ENCODE measurements at regions not wholly inside any gene's neighbourhood (a gene's known extent, or its start where the extent isn't known, plus 50 kb on each side); places are given as distances from the start of the nearest gene placed in this dataset.

DNA sequence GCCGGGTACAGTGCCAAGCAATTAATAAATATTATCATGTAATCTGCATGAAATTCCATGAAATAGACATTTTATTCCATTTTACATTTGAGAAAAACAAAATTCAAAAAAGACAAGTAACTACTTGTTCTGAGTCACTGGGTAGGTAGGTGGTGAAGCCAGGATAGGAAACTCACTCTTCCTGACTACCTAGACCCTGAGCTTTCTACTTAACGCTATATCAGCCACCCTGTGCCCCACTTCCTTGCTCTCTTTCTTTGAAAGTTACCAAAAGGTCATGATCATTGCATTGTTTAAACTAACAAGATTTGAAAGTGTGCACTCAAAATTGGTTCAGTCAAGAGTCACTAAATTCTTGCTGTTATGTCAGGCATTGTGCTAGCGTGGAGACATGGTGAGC lies 235.7 kb downstream of the CD83 start:
- no peak for DNase-seq (ENCODE audit: low read depth in 2 of 2)
- H3K27ac ChIP-seq (ENCODE audit: insufficient read depth, low read length), result no peak overlapping the region
- H3K36me3 ChIP-seq (ENCODE audit: control insufficient read depth, insufficient read depth, low read length), result no peaks in the 10 kb centered on the region
- TF ChIP-seq, protein P1, sequence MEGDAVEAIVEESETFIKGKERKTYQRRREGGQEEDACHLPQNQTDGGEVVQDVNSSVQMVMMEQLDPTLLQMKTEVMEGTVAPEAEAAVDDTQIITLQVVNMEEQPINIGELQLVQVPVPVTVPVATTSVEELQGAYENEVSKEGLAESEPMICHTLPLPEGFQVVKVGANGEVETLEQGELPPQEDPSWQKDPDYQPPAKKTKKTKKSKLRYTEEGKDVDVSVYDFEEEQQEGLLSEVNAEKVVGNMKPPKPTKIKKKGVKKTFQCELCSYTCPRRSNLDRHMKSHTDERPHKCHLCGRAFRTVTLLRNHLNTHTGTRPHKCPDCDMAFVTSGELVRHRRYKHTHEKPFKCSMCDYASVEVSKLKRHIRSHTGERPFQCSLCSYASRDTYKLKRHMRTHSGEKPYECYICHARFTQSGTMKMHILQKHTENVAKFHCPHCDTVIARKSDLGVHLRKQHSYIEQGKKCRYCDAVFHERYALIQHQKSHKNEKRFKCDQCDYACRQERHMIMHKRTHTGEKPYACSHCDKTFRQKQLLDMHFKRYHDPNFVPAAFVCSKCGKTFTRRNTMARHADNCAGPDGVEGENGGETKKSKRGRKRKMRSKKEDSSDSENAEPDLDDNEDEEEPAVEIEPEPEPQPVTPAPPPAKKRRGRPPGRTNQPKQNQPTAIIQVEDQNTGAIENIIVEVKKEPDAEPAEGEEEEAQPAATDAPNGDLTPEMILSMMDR (conservative IDR thresholded peaks at IDR 0.05 in 1 of 2, IDR thresholded peaks at IDR 0.05 in 1 of 2; ENCODE audit: low read depth in 1 of 2, low read length in 2 of 2), result no peak
- no peak for TF ChIP-seq EZH2 (IDR thresholded peaks at IDR 0.05; ENCODE audit: low read length, missing control alignments)
- H3K9me3 ChIP-seq (ENCODE audit: control insufficient read depth, insufficient read depth, low read depth, low read length), result no peaks in the 10 kb centered on the region
- H3K4me3 ChIP-seq (replicated peaks in 1 of 4; ENCODE audit: control extremely low read depth in 1 of 4, insufficient read depth in 1 of 4, low read depth in 3 of 4, low read length in 4 of 4), result no peak overlapping the region
- H3K27me3 ChIP-seq (ENCODE audit: control insufficient read depth, insufficient read depth, low read length), result no peaks in the 10 kb centered on the region
- H4K20me1 ChIP-seq (ENCODE audit: control insufficient read depth, extremely low read depth, insufficient read depth, low read length), result no peaks in the 10 kb centered on the region
- H3K4me2 ChIP-seq (ENCODE audit: extremely low read depth, insufficient read depth, low read length), result no peak overlapping the region
- no peaks in the 10 kb centered on the region for H3K79me2 ChIP-seq (ENCODE audit: control insufficient read depth, insufficient read depth, low read length)
- no peaks in the 10 kb centered on the region for H3K4me1 ChIP-seq (ENCODE audit: control insufficient read depth, extremely low read depth, insufficient read depth, low read length)
- H3K9ac ChIP-seq (ENCODE audit: insufficient read depth, low read length), result no peak overlapping the region
- H2AFZ ChIP-seq (ENCODE audit: low read length), result no peak overlapping the region

DNA sequence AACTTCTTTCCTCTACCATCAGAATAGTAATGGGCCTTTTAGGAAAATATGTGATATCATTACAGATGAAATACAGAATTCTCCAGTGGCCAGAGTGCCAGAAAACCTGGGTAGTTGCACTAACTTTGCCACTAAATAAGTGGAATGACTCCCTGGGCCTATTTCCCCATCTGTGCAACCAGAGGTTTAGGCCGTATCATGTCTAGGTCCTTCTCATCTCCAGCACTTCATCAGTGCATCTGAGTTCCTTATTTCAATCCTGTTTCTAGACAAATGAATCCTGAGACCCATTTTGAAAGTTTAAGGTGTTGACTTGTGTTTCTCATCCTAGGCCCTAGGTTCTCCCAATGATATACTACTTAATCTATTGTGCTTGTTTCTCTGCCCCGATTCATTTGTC lies 236.2 kb downstream of the CD83 start:
- TF ChIP-seq, protein P1 (conservative IDR thresholded peaks at IDR 0.05 in 1 of 2, IDR thresholded peaks at IDR 0.05 in 1 of 2; ENCODE audit: low read depth in 1 of 2, low read length in 2 of 2), result no peak
- TF ChIP-seq EZH2 (IDR thresholded peaks at IDR 0.05; ENCODE audit: low read length, missing control alignments), result no peak
- no peak overlapping the region for H3K4me3 ChIP-seq (replicated peaks in 1 of 4; ENCODE audit: control extremely low read depth in 1 of 4, insufficient read depth in 1 of 4, low read depth in 3 of 4, low read length in 4 of 4)

DNA sequence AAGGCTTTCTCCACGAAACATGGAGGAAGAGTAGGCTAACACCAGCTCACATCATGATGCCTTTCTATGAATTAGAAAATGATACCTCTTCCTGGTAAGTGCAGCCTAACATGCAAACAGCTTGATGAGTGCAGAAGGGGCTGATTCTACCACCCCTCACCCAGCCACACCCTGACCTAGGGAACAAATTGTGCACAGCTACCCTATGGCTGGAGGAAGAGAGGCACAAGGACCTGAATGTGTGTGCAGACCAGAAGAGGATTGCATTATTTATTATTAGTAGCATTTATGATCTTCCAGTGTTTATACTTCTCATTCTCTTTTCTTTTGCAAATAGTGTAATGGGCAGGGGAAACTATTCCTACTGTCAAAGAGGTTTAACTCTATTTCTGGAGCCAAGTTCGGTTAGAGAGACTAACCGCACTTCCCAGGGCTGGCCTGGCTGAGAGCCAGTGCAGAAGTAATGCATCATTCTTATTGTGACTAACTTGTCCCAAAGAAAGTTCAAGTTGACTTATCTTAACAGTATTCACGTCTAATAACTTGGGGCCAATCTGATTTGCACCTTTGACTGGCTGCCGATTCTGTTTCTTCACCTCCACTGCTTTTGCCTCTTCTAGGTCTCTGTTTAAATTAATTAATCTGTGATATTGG lies 237.5 kb downstream of the CD83 start:
- DNase-seq (ENCODE audit: low read depth in 2 of 2), result peak; percentile 87 to 94

More for the DNA sequence above, 236.2 kb downstream of the CD83 start:
- H3K4me1 ChIP-seq (ENCODE audit: control insufficient read depth, extremely low read depth, insufficient read depth, low read length), result no peaks in the 10 kb centered on the region
- no peak for DNase-seq (ENCODE audit: low read depth in 2 of 2)
- H4K20me1 ChIP-seq (ENCODE audit: control insufficient read depth, extremely low read depth, insufficient read depth, low read length), result no peaks in the 10 kb centered on the region
- H3K27me3 ChIP-seq (ENCODE audit: control insufficient read depth, insufficient read depth, low read length), result no peaks in the 10 kb centered on the region
- H3K9ac ChIP-seq (ENCODE audit: insufficient read depth, low read length), result no peak overlapping the region
- H3K79me2 ChIP-seq (ENCODE audit: control insufficient read depth, insufficient read depth, low read length), result no peaks in the 10 kb centered on the region
- no peak overlapping the region for H3K27ac ChIP-seq (ENCODE audit: insufficient read depth, low read length)
- no peaks in the 10 kb centered on the region for H3K9me3 ChIP-seq (ENCODE audit: control insufficient read depth, insufficient read depth, low read depth, low read length)
- H3K4me2 ChIP-seq (ENCODE audit: extremely low read depth, insufficient read depth, low read length), result no peak overlapping the region
- no peaks in the 10 kb centered on the region for H3K36me3 ChIP-seq (ENCODE audit: control insufficient read depth, insufficient read depth, low read length)
- H2AFZ ChIP-seq (ENCODE audit: low read length), result no peak overlapping the region

More for the DNA sequence above, 237.5 kb downstream of the CD83 start:
- Histone ChIP-seq H3K9ac (ENCODE audit: insufficient read depth, low read length) (no peak overlapping the region), H3K36me3 (ENCODE audit: control insufficient read depth, insufficient read depth, low read length) (no peaks in the 10 kb centered on the region), H4K20me1 (ENCODE audit: control insufficient read depth, extremely low read depth, insufficient read depth, low read length) (no peaks in the 10 kb centered on the region), H3K4me1 (ENCODE audit: control insufficient read depth, extremely low read depth, insufficient read depth, low read length) (no peaks in the 10 kb centered on the region), H3K4me3 (replicated peaks in 1 of 4; ENCODE audit: control extremely low read depth in 1 of 4, insufficient read depth in 1 of 4, low read depth in 3 of 4, low read length in 4 of 4) (no peak overlapping the region), H3K4me2 (ENCODE audit: extremely low read depth, insufficient read depth, low read length) (no peak overlapping the region), H3K9me3 (ENCODE audit: control insufficient read depth, insufficient read depth, low read depth, low read length) (no peaks in the 10 kb centered on the region), H3K27me3 (ENCODE audit: control insufficient read depth, insufficient read depth, low read length) (no peaks in the 10 kb centered on the region), H3K79me2 (ENCODE audit: control insufficient read depth, insufficient read depth, low read length) (no peaks in the 10 kb centered on the region), H2AFZ (ENCODE audit: low read length) (no peak overlapping the region), H3K27ac (ENCODE audit: insufficient read depth, low read length) (no peak overlapping the region)
- TF ChIP-seq, protein P1 (conservative IDR thresholded peaks at IDR 0.05 in 1 of 2, IDR thresholded peaks at IDR 0.05 in 1 of 2; ENCODE audit: low read depth in 1 of 2, low read length in 2 of 2), result no peak
- TF ChIP-seq EZH2 (IDR thresholded peaks at IDR 0.05; ENCODE audit: low read length, missing control alignments), result no peak
